BLaER1 (cell line): ENCODE measurements at regions not wholly inside any gene's neighbourhood (a gene's known extent, or its start where the extent isn't known, plus 50 kb on each side); places are given as distances from the start of the nearest gene placed in this dataset.
"Not testable (repeated sequence)": the region's sequence is repeated elsewhere in the genome, so short reads cannot be mapped to it uniquely, and the experiment has no call there.

Experiments
- H3K27ac ChIP-seq: shearing (Covaris generic); formaldehyde crosslinking; 2 replicates; pipeline ENCODE4 v1.8.1; 2022
- H3K27me3 ChIP-seq: shearing (Covaris generic); formaldehyde crosslinking; 2 replicates; pipeline ENCODE4 v1.8.1; 2022
- H3K36me3 ChIP-seq: shearing (Covaris generic); formaldehyde crosslinking; 2 replicates; pipeline ENCODE4 v1.8.1; 2022
- H3K4me1 ChIP-seq: shearing (Covaris generic); formaldehyde crosslinking; 2 replicates; pipeline ENCODE4 v1.8.1; 2022
- H3K4me2 ChIP-seq: shearing (Covaris generic); formaldehyde crosslinking; 2 replicates; pipeline ENCODE4 v1.8.1; 2022
- H3K4me3 ChIP-seq: shearing (Covaris generic); formaldehyde crosslinking; 2 replicates; pipeline ENCODE4 v1.8.1; 2022
- H3K9ac ChIP-seq: shearing (Covaris generic); formaldehyde crosslinking; 2 replicates; pipeline ENCODE4 v1.8.1; 2022
- H3K9me3 ChIP-seq: shearing (Covaris generic); formaldehyde crosslinking; 2 replicates; pipeline ENCODE4 v1.8.1; 2022
- H4K20me1 ChIP-seq: shearing (Covaris generic); formaldehyde crosslinking; 2 replicates; pipeline ENCODE4 v1.8.1; 2022
- Cebpa-rat ChIP-seq: shearing (Covaris generic); IDR thresholded peaks from 2 replicates; pipeline ENCODE4 v1.8.1; 2022

DNA sequence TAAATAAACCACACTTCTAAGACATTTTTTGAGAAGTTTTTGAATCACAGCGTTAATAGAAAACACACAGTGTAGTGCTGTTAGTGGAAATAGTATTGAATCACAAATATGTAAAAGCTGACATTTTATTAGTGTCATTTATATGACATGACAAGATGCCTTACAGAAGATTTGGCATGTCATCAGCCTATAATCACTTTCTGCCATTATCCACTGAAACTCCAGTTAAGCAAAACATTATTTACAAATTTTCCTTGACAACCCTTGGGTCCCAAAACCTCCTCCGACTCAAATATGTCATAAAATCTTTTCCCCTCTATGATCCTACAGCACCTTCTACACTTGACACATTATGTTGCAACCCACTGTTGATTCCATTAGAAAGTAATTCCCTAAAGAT is 376.9 kb upstream of the LRFN5 start:
- Histone ChIP-seq H3K4me2 (no peak overlapping the region), H3K9ac (no peak overlapping the region), H3K27ac (no peak overlapping the region), H3K27me3 (no peaks in the 10 kb centered on the region), H4K20me1 (no peaks in the 10 kb centered on the region), H3K4me1 (no peaks in the 10 kb centered on the region), H3K4me3 (no peak overlapping the region), H3K36me3 (no peaks in the 10 kb centered on the region), H3K9me3 (no peaks in the 10 kb centered on the region)
- no peak for TF ChIP-seq Cebpa-rat

DNA sequence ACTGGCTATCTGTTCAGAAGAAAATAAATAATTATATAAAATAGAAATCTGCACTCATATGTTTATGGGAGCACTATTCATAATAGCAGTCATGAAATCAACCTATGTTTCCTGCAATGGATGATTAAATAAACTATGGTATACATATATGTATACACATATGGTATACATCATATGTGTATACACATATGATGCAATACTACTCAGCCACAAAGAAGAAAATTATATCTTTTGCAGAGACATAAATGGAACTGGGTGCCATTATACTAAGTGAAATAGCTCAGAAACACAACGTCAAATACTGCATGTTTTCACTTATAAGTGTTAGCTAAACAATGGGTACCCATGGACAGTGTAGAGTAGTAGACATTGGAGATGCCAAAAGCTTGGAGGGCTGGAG is 381.2 kb upstream of the LRFN5 start:
- H3K4me1 ChIP-seq: no peaks in the 10 kb centered on the region
- no peaks in the 10 kb centered on the region for H3K36me3 ChIP-seq

GRCh38 chr14:41222581-41222980 is 384.1 kb upstream of the LRFN5 start:
- Histone ChIP-seq H3K9ac (no peak overlapping the region), H3K4me2 (no peak overlapping the region), H3K4me1 (no peaks in the 10 kb centered on the region), H3K27ac (no peak overlapping the region), H3K36me3 (no peaks in the 10 kb centered on the region), H3K27me3 (no peaks in the 10 kb centered on the region), H4K20me1 (no peaks in the 10 kb centered on the region), H3K9me3 (no peaks in the 10 kb centered on the region), H3K4me3 (no peak overlapping the region)
- no peak for TF ChIP-seq Cebpa-rat

More for the DNA sequence above, 381.2 kb upstream of the LRFN5 start:
- Histone ChIP-seq H3K27me3 (no peaks in the 10 kb centered on the region), H3K9me3 (no peaks in the 10 kb centered on the region), H3K27ac (no peak overlapping the region), H3K4me2 (no peak overlapping the region), H3K9ac (no peak overlapping the region), H3K4me3 (no peak overlapping the region), H4K20me1 (no peaks in the 10 kb centered on the region)
- TF ChIP-seq Cebpa-rat: no peak

DNA sequence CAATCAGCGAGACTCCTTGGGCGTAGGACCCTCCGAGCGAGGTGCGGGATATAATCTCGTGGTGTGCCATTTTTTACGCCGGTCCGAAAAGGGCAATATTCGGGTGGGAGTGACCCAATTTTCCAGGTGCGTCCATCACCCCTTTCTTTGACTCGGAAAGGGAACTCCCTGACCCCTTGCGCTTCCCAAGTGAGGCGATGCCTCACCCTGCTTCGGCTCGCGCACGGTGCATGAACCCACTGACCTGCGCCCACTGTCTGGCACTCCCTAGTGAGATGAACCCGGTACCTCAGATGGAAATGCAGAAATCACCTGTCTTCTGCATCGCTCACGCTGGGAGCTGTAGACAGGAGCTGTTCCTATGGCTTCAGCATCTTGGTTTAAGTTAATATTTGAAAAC is 391.7 kb upstream of the LRFN5 start:
- not testable (repeated sequence) for H3K4me2 ChIP-seq, H3K4me3 ChIP-seq, H3K9me3 ChIP-seq, H3K4me1 ChIP-seq, H3K27me3 ChIP-seq, H3K36me3 ChIP-seq, H4K20me1 ChIP-seq, H3K9ac ChIP-seq, H3K27ac ChIP-seq

DNA sequence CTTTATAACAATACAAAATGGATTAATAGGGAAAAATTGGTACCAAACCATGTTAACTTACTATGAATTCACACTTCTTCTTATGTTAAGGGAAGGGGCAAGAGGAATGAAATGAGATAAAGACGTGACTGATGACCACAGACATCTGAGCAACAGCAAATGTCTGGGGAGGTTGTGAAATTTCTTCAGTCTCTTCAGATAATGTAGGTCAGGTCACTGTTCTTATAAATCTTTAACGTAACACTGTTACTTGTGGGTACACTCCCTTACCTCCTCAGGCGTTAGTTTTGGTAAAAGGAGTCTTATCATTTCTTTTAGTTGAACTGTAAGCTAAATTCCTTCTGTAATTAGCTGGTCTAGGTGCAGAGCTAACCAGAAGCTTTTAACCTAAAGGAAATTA is 405.0 kb upstream of the LRFN5 start:
- TF ChIP-seq Cebpa-rat: no peak
- no peaks in the 10 kb centered on the region for H3K36me3 ChIP-seq

DNA sequence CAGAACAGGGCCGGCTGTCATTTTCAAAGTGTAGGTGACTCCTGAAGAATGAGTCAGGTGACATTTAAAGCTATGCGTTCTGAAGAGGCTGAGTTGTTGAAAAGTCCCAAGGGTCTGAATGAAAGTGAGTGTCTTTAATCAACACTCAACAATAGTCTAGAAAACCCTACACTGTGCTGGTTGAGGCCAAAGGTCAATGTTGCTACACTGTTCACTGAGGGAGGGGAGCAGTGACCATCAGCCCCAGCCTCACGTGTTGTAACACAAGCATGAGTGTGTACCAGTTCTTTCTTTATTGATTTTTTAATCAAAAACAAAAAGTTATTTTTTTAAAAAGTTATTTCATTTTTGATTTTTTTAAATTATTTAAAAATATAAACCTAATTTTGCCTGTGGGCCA is 418.8 kb upstream of the LRFN5 start:
- Histone ChIP-seq H3K36me3 (no peaks in the 10 kb centered on the region), H4K20me1 (no peaks in the 10 kb centered on the region), H3K27ac (no peak overlapping the region), H3K9me3 (no peaks in the 10 kb centered on the region), H3K4me3 (no peak overlapping the region), H3K9ac (no peak overlapping the region), H3K4me1 (no peaks in the 10 kb centered on the region), H3K4me2 (no peak overlapping the region), H3K27me3 (no peaks in the 10 kb centered on the region)
- TF ChIP-seq Cebpa-rat: no peak

More for the DNA sequence above, 405.0 kb upstream of the LRFN5 start:
- H3K27ac ChIP-seq: no peak overlapping the region
- H3K9me3 ChIP-seq: no peaks in the 10 kb centered on the region
- H3K9ac ChIP-seq: no peak overlapping the region
- H3K4me3 ChIP-seq: no peak overlapping the region
- no peaks in the 10 kb centered on the region for H3K4me1 ChIP-seq
- no peaks in the 10 kb centered on the region for H3K27me3 ChIP-seq
- no peak overlapping the region for H3K4me2 ChIP-seq
- no peaks in the 10 kb centered on the region for H4K20me1 ChIP-seq

DNA sequence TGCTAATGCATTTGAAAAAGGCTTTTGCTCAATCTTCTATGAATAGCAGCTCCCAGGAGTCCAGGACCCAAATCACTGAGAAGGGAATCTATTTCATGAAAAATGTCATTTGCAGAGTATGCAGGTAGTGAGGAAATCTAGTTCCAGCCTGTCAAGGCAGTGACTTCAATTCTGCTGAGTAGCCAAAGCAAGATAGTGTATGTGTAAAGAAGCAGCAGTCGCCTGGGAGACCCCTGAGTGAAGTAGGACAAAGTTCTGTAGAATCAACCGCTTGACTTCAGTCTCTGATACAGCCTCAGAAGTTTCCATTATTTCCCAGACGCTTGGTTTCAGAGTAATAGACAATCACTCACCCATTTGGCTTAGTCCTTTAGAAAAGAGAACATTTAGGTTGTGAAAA is 435.6 kb upstream of the LRFN5 start:
- H3K4me1 ChIP-seq: no peaks in the 10 kb centered on the region
- no peak overlapping the region for H3K4me3 ChIP-seq
- no peak overlapping the region for H3K9ac ChIP-seq

GRCh38 chr14:41167040-41167439 is 439.6 kb upstream of the LRFN5 start:
- Histone ChIP-seq H4K20me1 (no peaks in the 10 kb centered on the region), H3K4me2 (no peak overlapping the region), H3K9ac (no peak overlapping the region), H3K4me3 (no peak overlapping the region), H3K9me3 (no peaks in the 10 kb centered on the region), H3K27ac (no peak overlapping the region), H3K36me3 (no peaks in the 10 kb centered on the region), H3K4me1 (no peaks in the 10 kb centered on the region), H3K27me3 (no peaks in the 10 kb centered on the region)
- no peak for TF ChIP-seq Cebpa-rat

More for the DNA sequence above, 435.6 kb upstream of the LRFN5 start:
- Histone ChIP-seq H3K27ac (no peak overlapping the region), H4K20me1 (no peaks in the 10 kb centered on the region), H3K4me2 (no peak overlapping the region), H3K36me3 (no peaks in the 10 kb centered on the region), H3K9me3 (no peaks in the 10 kb centered on the region), H3K27me3 (no peaks in the 10 kb centered on the region)
- no peak for TF ChIP-seq Cebpa-rat

DNA sequence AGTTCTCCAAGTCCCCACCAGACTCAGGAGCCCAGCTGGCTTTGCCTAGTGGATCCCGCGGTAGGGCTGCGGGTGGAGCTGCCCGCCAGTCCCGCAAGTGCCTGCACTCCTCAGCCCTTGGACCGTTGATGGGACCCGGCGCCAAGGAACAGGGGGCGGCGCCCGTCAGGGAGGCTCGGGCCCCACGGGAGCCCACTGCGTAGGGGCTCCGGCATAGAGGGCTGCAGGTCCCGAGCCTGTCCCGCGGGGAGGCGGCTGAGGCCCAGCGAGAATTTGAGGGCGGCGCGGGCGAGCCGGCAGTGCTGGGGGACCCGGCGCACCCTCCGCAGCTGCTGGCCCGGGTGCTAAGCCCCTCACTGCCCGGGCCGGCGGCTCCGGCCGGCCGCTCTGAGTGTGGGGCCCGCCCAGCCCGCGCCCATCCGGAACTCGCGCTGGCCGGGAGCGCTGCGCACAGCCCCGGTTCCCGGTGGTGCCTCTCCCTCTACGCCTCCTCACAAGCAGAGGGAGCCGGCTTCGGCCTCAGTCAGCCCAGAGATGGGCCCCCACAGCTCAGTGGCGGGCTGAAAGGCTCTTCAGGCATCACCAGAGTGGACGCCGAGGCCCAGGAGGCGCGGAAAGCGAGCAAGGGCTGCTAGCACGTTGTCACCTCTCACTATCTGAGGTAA is 452.4 kb upstream of the LRFN5 start:
- H3K27ac ChIP-seq: no peak overlapping the region
- no peak overlapping the region for H3K4me3 ChIP-seq
- TF ChIP-seq Cebpa-rat: no peak
- H3K4me2 ChIP-seq: no peak overlapping the region
- H3K36me3 ChIP-seq: no peaks in the 10 kb centered on the region
- H4K20me1 ChIP-seq: no peaks in the 10 kb centered on the region
- no peaks in the 10 kb centered on the region; the same call in 1 of the 2 replicates for H3K9me3 ChIP-seq
- no peak overlapping the region for H3K9ac ChIP-seq
- no peaks in the 10 kb centered on the region for H3K27me3 ChIP-seq
- no peaks in the 10 kb centered on the region for H3K4me1 ChIP-seq

GRCh38 chr14:41146391-41146790 is 460.3 kb upstream of the LRFN5 start:
- H3K4me2 ChIP-seq: no peak overlapping the region
- no peak for TF ChIP-seq Cebpa-rat
- no peak overlapping the region for H3K9ac ChIP-seq
- no peak overlapping the region for H3K27ac ChIP-seq
- H3K36me3 ChIP-seq: no peaks in the 10 kb centered on the region
- no peaks in the 10 kb centered on the region for H3K27me3 ChIP-seq
- no peaks in the 10 kb centered on the region for H3K4me1 ChIP-seq
- no peak overlapping the region for H3K4me3 ChIP-seq
- H4K20me1 ChIP-seq: no peaks in the 10 kb centered on the region
- no peaks in the 10 kb centered on the region for H3K9me3 ChIP-seq

- H3K4me2 ChIP-seq: no peak overlapping the region
- H3K9ac ChIP-seq: no peak overlapping the region
- H3K9me3 ChIP-seq: no peaks in the 10 kb centered on the region
- H3K27ac ChIP-seq: no peak overlapping the region
- no peaks in the 10 kb centered on the region for H3K27me3 ChIP-seq
- no peaks in the 10 kb centered on the region for H3K4me1 ChIP-seq
- no peak for TF ChIP-seq Cebpa-rat
- H3K4me3 ChIP-seq: no peak overlapping the region
- no peaks in the 10 kb centered on the region for H4K20me1 ChIP-seq
- H3K36me3 ChIP-seq: no peaks in the 10 kb centered on the region
Observed at GRCh38 chr14:41144370-41144769, 462.3 kb upstream of the LRFN5 start.
